PC-3 (cell line): ENCODE measurements at regions not wholly inside any gene's neighbourhood (a gene's known extent, or its start where the extent isn't known, plus 50 kb on each side); places are given as distances from the start of the nearest gene placed in this dataset.

Experiments used
- ATAC-seq: fragments of 200-7000 bp; cut with Tn5 transposase; 2 replicates; pipeline ENCODE4 v1.9.1; 2020; ENCODE audit warnings: mild to moderate bottlenecking, moderate library complexity
- BruUV-seq: library from RNA; stranded (reverse); fragments of 400-500 nt; replicated peaks from 2 replicates; lab custom pipeline; 2021; lab: Mats Ljungman, UMichigan
- CTCF ChIA-PET: fragments of 300-600 bp; sonication (Branson Sonifier 250); formaldehyde crosslinking; loops from one replicate; lab custom pipeline; 2022; ENCODE audit warnings: antibody characterized with exemption; lab: Charles Lee
- POLR2A ChIA-PET: fragments of 300-600 bp; sonication (Branson Sonifier 250); formaldehyde crosslinking; loops from one replicate; lab custom pipeline; 2022; ENCODE audit warnings: antibody characterized with exemption; ENCODE audit not compliant: unreplicated experiment; lab: Charles Lee
- DNase-seq: peaks from one replicate; pipeline ENCODE4 v3.0.0-alpha.2; 2015
- H2AFZ ChIP-seq: fragments of 300-600 bp; sonication (generic); 2 replicates; pipeline ENCODE4 v1.6.0; 2016; ENCODE audit warnings: antibody characterized with exemption, low read length
- H3F3A ChIP-seq: fragments of 300-600 bp; sonication (generic); one replicate; pipeline ENCODE4 v1.6.0; 2017; ENCODE audit warnings: antibody characterized with exemption, low read length, control low read depth, mild to moderate bottlenecking; ENCODE audit not compliant: unreplicated experiment
- H3K27ac ChIP-seq: fragments of 300-600 bp; sonication (generic); 2 replicates; pipeline ENCODE4 v1.5.1; 2016; ENCODE audit warnings: mild to moderate bottlenecking, low read length
- H3K27me3 ChIP-seq: fragments of 300-600 bp; sonication (generic); 2 replicates; pipeline ENCODE4 v1.6.1; 2016; ENCODE audit warnings: low read length, mixed read lengths
- H3K36me3 ChIP-seq: fragments of 300-600 bp; sonication (generic); 2 replicates; pipeline ENCODE4 v1.6.1; 2016; ENCODE audit warnings: low read depth, mixed run types, low read length, mixed read lengths
- H3K4me1 ChIP-seq: fragments of 300-600 bp; sonication (generic); 2 replicates; pipeline ENCODE4 v1.5.1; 2016; ENCODE audit warnings: low read length; ENCODE audit not compliant: insufficient read depth
- H3K4me2 ChIP-seq: fragments of 300-600 bp; sonication (generic); 2 replicates; pipeline ENCODE4 v1.6.0; 2016; ENCODE audit warnings: low read length
- H3K4me3 ChIP-seq: fragments of 300-600 bp; sonication (generic); 2 replicates; pipeline ENCODE4 v1.5.1; 2016; ENCODE audit warnings: mild to moderate bottlenecking, low read length, mixed read lengths
- H3K79me2 ChIP-seq: fragments of 300-600 bp; sonication (generic); 2 replicates; pipeline ENCODE4 v1.6.1; 2017; ENCODE audit warnings: low read length, mixed read lengths
- H3K9ac ChIP-seq: fragments of 300-600 bp; sonication (generic); 2 replicates; pipeline ENCODE4 v1.6.0; 2016; ENCODE audit warnings: mild to moderate bottlenecking, low read length
- H3K9me2 ChIP-seq: fragments of 300-600 bp; sonication (generic); replicated peaks from 2 replicates; pipeline ENCODE4 v1.6.1; 2016; ENCODE audit warnings: mixed run types, low read length, mixed read lengths
- H3K9me3 ChIP-seq: fragments of 300-600 bp; sonication (generic); 2 replicates; pipeline ENCODE4 v1.6.1; 2016; ENCODE audit warnings: low read length, mixed read lengths
- H4K20me1 ChIP-seq: fragments of 300-600 bp; sonication (generic); 2 replicates; pipeline ENCODE4 v1.6.1; 2016; ENCODE audit warnings: low read length, mixed read lengths
- CTCF ChIP-seq: fragments of 300-600 bp; sonication (generic); conservative IDR thresholded peaks from 2 replicates; pipeline ENCODE4 v1.5.1; 2017; ENCODE audit warnings: antibody characterized with exemption, low read depth, mild to moderate bottlenecking, low read length
- EZH2 ChIP-seq: fragments of 300-600 bp; sonication (generic); IDR thresholded peaks from one replicate; pipeline ENCODE4 v1.6.1; 2017; ENCODE audit warnings: antibody characterized with exemption, mild to moderate bottlenecking, low read length; ENCODE audit not compliant: unreplicated experiment
- EZH2phosphoT487 ChIP-seq: fragments of 300-600 bp; sonication (generic); IDR thresholded peaks from 2 replicates; pipeline ENCODE4 v1.6.1; 2018; ENCODE audit warnings: mild to moderate bottlenecking, antibody characterized with exemption, low read length, borderline replicate concordance
- intact Hi-C: fragments of 100-400 bp; cut with micrococcal nuclease; formaldehyde crosslinking; loops from 2 replicates; pipeline ENCODE4 v1.9.0; 2023

GRCh38 chr16:85290626-85291301 is 178.5 kb upstream of the CIBAR2 start:
- TF ChIP-seq CTCF (no peak), EZH2 (no peak), EZH2phosphoT487 (no peak)
- Histone ChIP-seq H3F3A (no peaks in the 10 kb centered on the region), H4K20me1 (no peaks in the 10 kb centered on the region), H3K9ac (no peak overlapping the region), H3K4me3 (no peak overlapping the region), H3K27me3 (no peaks in the 10 kb centered on the region), H3K27ac (no peak overlapping the region), H3K36me3 (no peaks in the 10 kb centered on the region), H3K9me2 (no peaks in the 10 kb centered on the region), H3K79me2 (no peaks in the 10 kb centered on the region), H3K9me3 (no peaks in the 10 kb centered on the region), H2AFZ (no peak overlapping the region), H3K4me2 (no peak overlapping the region), H3K4me1 (no peaks in the 10 kb centered on the region)
- ChIA-PET POLR2A (no interaction called here), CTCF (no interaction called here)
- BruUV-seq = no TSS peak
- intact Hi-C loops = no loop called here
- no peak for DNase-seq
- no peak for ATAC-seq

- POLR2A ChIA-PET = no interaction called here
- H3K9ac ChIP-seq = no peak overlapping the region
- H3F3A ChIP-seq = no peaks in the 10 kb centered on the region
- intact Hi-C loops = no loop called here
- no peaks in the 10 kb centered on the region for H3K27me3 ChIP-seq
- DNase-seq (no peak), ATAC-seq (no peak)
- H3K9me3 ChIP-seq = no peaks in the 10 kb centered on the region
- TF ChIP-seq EZH2 (no peak), CTCF (no peak), EZH2phosphoT487 (no peak)
- H3K4me1 ChIP-seq = no peaks in the 10 kb centered on the region
- no TSS peak for BruUV-seq
- H2AFZ ChIP-seq = no peak overlapping the region
- no peaks in the 10 kb centered on the region for H3K79me2 ChIP-seq
- H3K27ac ChIP-seq = no peak overlapping the region
- no peaks in the 10 kb centered on the region for H3K36me3 ChIP-seq
- H3K4me2 ChIP-seq = no peak overlapping the region
- H4K20me1 ChIP-seq = no peaks in the 10 kb centered on the region
- CTCF ChIA-PET = interaction anchor here (0.6 kb wide), 1 partner anchor 181 kb away, joined by 3 read pairs; no protein-coding TSS in a partner anchor
- no peaks in the 10 kb centered on the region for H3K9me2 ChIP-seq
- no peak overlapping the region for H3K4me3 ChIP-seq
Observed at GRCh38 chr16:85291302-85292148, 179.3 kb upstream of the CIBAR2 start.

DNA sequence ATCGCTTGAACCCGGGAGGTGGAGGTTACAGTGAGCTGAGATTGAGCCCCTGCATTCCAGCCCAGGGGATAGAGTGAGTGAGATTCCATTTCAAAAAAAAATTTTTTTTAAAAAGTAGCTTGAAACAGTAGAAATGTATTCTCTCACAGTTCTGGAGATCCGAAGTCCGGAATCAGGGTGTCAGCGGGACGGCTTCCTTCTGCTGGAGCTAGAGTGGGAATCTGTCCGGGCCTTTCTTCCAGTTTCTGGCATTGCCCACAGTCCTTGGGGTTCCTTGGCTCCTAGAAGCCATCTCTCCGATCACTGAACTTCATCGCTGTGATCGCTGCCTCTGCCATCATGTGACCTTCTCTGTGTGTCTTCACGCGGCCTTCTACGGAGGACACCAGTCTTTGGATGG is 181.2 kb upstream of the CIBAR2 start:
- no peaks in the 10 kb centered on the region for H3K79me2 ChIP-seq
- no peaks in the 10 kb centered on the region for H3K27me3 ChIP-seq
- H2AFZ ChIP-seq = no peak overlapping the region
- no peak for ATAC-seq
- no peaks in the 10 kb centered on the region for H3K36me3 ChIP-seq
- no peak for DNase-seq
- no peaks in the 10 kb centered on the region for H3F3A ChIP-seq
- no peak overlapping the region for H3K4me3 ChIP-seq
- no peaks in the 10 kb centered on the region for H3K4me1 ChIP-seq
- no peaks in the 10 kb centered on the region for H4K20me1 ChIP-seq
- no TSS peak for BruUV-seq
- H3K9ac ChIP-seq = no peak overlapping the region
- H3K9me3 ChIP-seq = no peaks in the 10 kb centered on the region
- TF ChIP-seq CTCF (no peak), EZH2 (no peak), EZH2phosphoT487 (no peak)
- ChIA-PET CTCF (no interaction called here), POLR2A (no interaction called here)
- intact Hi-C loops = no loop called here
- no peak overlapping the region for H3K4me2 ChIP-seq
- H3K9me2 ChIP-seq = no peaks in the 10 kb centered on the region
- no peak overlapping the region for H3K27ac ChIP-seq
